Ishikawa (cell line): ENCODE measurements at regions not wholly inside any gene's neighbourhood (a gene's known extent, or its start where the extent isn't known, plus 50 kb on each side); places are given as distances from the start of the nearest gene placed in this dataset.

Experiments
- CEBPB ChIP-seq: IDR thresholded peaks from 2 replicates; pipeline ENCODE4 v1.6.1; 2012
- CREB1 ChIP-seq: IDR thresholded peaks from 2 replicates; pipeline ENCODE4 v1.6.1; 2012; ENCODE audit warnings: low read depth
- EGR1 ChIP-seq: IDR thresholded peaks from 2 replicates; pipeline ENCODE4 v1.6.1; 2012
- EP300 ChIP-seq: IDR thresholded peaks from 2 replicates; pipeline ENCODE4 v1.6.1; 2012; ENCODE audit warnings: borderline replicate concordance
- FOXM1 ChIP-seq: IDR thresholded peaks from 2 replicates; pipeline ENCODE4 v1.6.1; 2012; ENCODE audit warnings: low read depth, borderline replicate concordance
- MAX ChIP-seq: IDR thresholded peaks from 2 replicates; pipeline ENCODE4 v1.6.1; 2012
- NFIC ChIP-seq: IDR thresholded peaks from 2 replicates; pipeline ENCODE4 v1.6.1; 2012
- RAD21 ChIP-seq: IDR thresholded peaks from 2 replicates; pipeline ENCODE4 v1.6.1; 2012; ENCODE audit warnings: low read depth
- REST ChIP-seq: IDR thresholded peaks from 2 replicates; pipeline ENCODE4 v1.6.1; 2012; ENCODE audit warnings: low read depth, mild to moderate bottlenecking
- TAF1 ChIP-seq: IDR thresholded peaks from 2 replicates; pipeline ENCODE4 v1.6.1; 2012; ENCODE audit warnings: low read depth, mild to moderate bottlenecking
- TCF12 ChIP-seq: IDR thresholded peaks from 2 replicates; pipeline ENCODE4 v1.6.1; 2012; ENCODE audit warnings: low read depth
- TEAD4 ChIP-seq: IDR thresholded peaks from 2 replicates; pipeline ENCODE4 v1.6.1; 2012
- USF1 ChIP-seq: IDR thresholded peaks from 2 replicates; pipeline ENCODE4 v1.6.1; 2012
- YY1 ChIP-seq: IDR thresholded peaks from 2 replicates; pipeline ENCODE4 v1.6.1; 2012; ENCODE audit warnings: low read depth
- ZBTB7A ChIP-seq: IDR thresholded peaks from 2 replicates; pipeline ENCODE4 v1.6.1; 2012; ENCODE audit warnings: low read depth

- TF ChIP-seq RAD21, result no peak
- no peak for TF ChIP-seq TAF1
- no peak for TF ChIP-seq CREB1
- TF ChIP-seq YY1, result no peak
Observed at GRCh38 chr10:131742500-131742951, 158.3 kb upstream of the PPP2R2D start.

GRCh38 chr10:131743190-131744151 lies 157.3 kb upstream of the PPP2R2D start:
- TF ChIP-seq ZBTB7A (no peak), TCF12 (no peak), EP300 (no peak), CEBPB (no peak), TAF1 (no peak), FOXM1 (no peak), CREB1 (no peak)

- TF ChIP-seq FOXM1 (no peak), MAX (no peak), CREB1 (no peak), TEAD4 (no peak), TCF12 (no peak), EGR1 (no peak), TAF1 (no peak), CEBPB (no peak), EP300 (no peak), YY1 (no peak), USF1 (no peak), NFIC (no peak), REST (no peak), RAD21 (no peak)
Observed at GRCh38 chr10:131744346-131744745, 156.5 kb upstream of the PPP2R2D start.

GRCh38 chr10:131745591-131745990 lies 155.2 kb upstream of the PPP2R2D start:
- no peak for TF ChIP-seq EGR1
- no peak for TF ChIP-seq CEBPB
- TF ChIP-seq ZBTB7A, result no peak
- TF ChIP-seq USF1, result no peak

GRCh38 chr10:131746241-131746711 lies 154.5 kb upstream of the PPP2R2D start:
- TF ChIP-seq TAF1 (no peak), USF1 (no peak), YY1 (no peak), EP300 (no peak), CREB1 (no peak), FOXM1 (no peak), EGR1 (no peak), RAD21 (no peak)

- TF ChIP-seq REST, result no peak
- TF ChIP-seq YY1, result no peak
- no peak for TF ChIP-seq NFIC
- no peak for TF ChIP-seq ZBTB7A
- no peak for TF ChIP-seq TCF12
- TF ChIP-seq FOXM1, result no peak
- no peak for TF ChIP-seq EGR1
Observed at GRCh38 chr10:131746785-131747184, 154.0 kb upstream of the PPP2R2D start.
